COLO829 (cell line): ENCODE measurements at regions not wholly inside any gene's neighbourhood (a gene's known extent, or its start where the extent isn't known, plus 50 kb on each side); places are given as distances from the start of the nearest gene placed in this dataset.

Experiments used
- DNase-seq: peaks from one replicate; pipeline ENCODE4 v3.0.0; 2012; ENCODE audit warnings: low spot score

GRCh38 chr19:31981545-31981944 is 363.9 kb upstream of the ZNF507 start:
- DNase-seq: no peak

GRCh38 chr19:31983647-31984046 is 361.8 kb upstream of the ZNF507 start:
- DNase-seq: no peak

- no peak for DNase-seq
Observed at GRCh38 chr19:31985001-31985605, 360.3 kb upstream of the ZNF507 start.

GRCh38 chr19:31986951-31987350 is 358.5 kb upstream of the ZNF507 start:
- DNase-seq: no peak

- no peak for DNase-seq
Observed at GRCh38 chr19:31988256-31988655, 357.2 kb upstream of the ZNF507 start.

- no peak for DNase-seq
Observed at GRCh38 chr19:31991984-31992655, 353.3 kb upstream of the ZNF507 start.

GRCh38 chr19:31992750-31993149 is 352.7 kb upstream of the ZNF507 start:
- no peak for DNase-seq

- no peak for DNase-seq
Observed at GRCh38 chr19:31995546-31995945, 349.9 kb upstream of the ZNF507 start.

- DNase-seq: no peak
Observed at GRCh38 chr19:32010071-32010470, 335.3 kb upstream of the ZNF507 start.

- no peak for DNase-seq
Observed at GRCh38 chr19:32012206-32012605, 333.2 kb upstream of the ZNF507 start.

- DNase-seq: no peak
Observed at GRCh38 chr19:32012886-32013631, 332.4 kb upstream of the ZNF507 start.

- no peak for DNase-seq
Observed at GRCh38 chr19:32017176-32017953, 328.0 kb upstream of the ZNF507 start.

- no peak for DNase-seq
Observed at GRCh38 chr19:32018014-32018413, 327.4 kb upstream of the ZNF507 start.

GRCh38 chr19:32020538-32020937 is 324.9 kb upstream of the ZNF507 start:
- no peak for DNase-seq

GRCh38 chr19:32022044-32022640 is 323.3 kb upstream of the ZNF507 start:
- DNase-seq: no peak

- DNase-seq: no peak
Observed at GRCh38 chr19:32022731-32023563, 322.5 kb upstream of the ZNF507 start.

- DNase-seq: no peak
Observed at GRCh38 chr19:32023564-32023832, 321.9 kb upstream of the ZNF507 start.

GRCh38 chr19:32029235-32029634 is 316.2 kb upstream of the ZNF507 start:
- DNase-seq: no peak

GRCh38 chr19:32032561-32032960 is 312.8 kb upstream of the ZNF507 start:
- DNase-seq: no peak

- DNase-seq: no peak
Observed at GRCh38 chr19:32035626-32036025, 309.8 kb upstream of the ZNF507 start.
